Type B pancreatic cell (in vitro differentiated cells): ENCODE measurements at regions not wholly inside any gene's neighbourhood (a gene's known extent, or its start where the extent isn't known, plus 50 kb on each side); places are given as distances from the start of the nearest gene placed in this dataset.

Experiments
- DNase-seq: peaks from one replicate; pipeline ENCODE4 v3.0.0; 2021; ENCODE audit warnings: mixed read lengths; ENCODE audit not compliant: unreplicated experiment; ENCODE audit errors: extremely low spot score
- H3K27ac Mint-ChIP-seq: 2 replicates; pipeline ENCODE4 v1.8.0; 2021; ENCODE audit warnings: mild to moderate bottlenecking, mixed read lengths
- H3K27me3 Mint-ChIP-seq: 2 replicates; pipeline ENCODE4 v1.8.0; 2021; ENCODE audit warnings: mixed read lengths
- H3K36me3 Mint-ChIP-seq: 2 replicates; pipeline ENCODE4 v1.8.0; 2021; ENCODE audit warnings: mixed read lengths
- H3K4me1 Mint-ChIP-seq: one replicate; pipeline ENCODE4 v1.8.0; 2021; ENCODE audit warnings: mixed read lengths; ENCODE audit not compliant: unreplicated experiment
- H3K4me3 Mint-ChIP-seq: 2 replicates; pipeline ENCODE4 v1.8.0; 2021; ENCODE audit warnings: mild to moderate bottlenecking, mixed read lengths
- H3K9me3 Mint-ChIP-seq: 2 replicates; pipeline ENCODE4 v1.8.0; 2021; ENCODE audit warnings: mixed read lengths
- TF ChIP-seq, protein P1 (sequence below): fragments of 200-600 bp; sonication (generic); conservative IDR thresholded peaks from 2 replicates; pipeline ENCODE4 v1.5.0; 2021; ENCODE audit warnings: antibody characterized with exemption, mild to moderate bottlenecking

DNA sequence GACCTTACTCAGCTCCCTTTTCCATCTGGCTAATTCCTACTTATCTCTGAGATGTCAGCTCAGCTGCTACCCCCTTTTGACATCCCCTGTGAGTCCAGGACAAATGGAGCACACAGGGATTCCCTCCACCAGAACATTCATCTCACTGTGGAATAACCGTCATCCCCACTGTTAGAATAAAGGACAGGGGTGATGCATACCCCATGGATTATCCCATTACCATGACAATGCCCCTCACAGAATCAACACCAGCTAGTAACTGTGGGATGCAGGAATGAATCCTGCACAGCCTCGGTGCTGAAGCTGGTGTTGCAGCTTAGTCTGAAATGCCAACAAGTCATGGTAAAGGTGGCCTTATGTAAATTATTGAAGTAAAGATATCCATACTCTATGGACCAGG lies 624.8 kb upstream of the RAB6C start:
- H3K4me1 Mint-ChIP-seq, result no peaks in the 10 kb centered on the region
- H3K27ac Mint-ChIP-seq, result no peak overlapping the region
- no peak for DNase-seq
- peaks cover 8% of the 10 kb centered on the region for H3K27me3 Mint-ChIP-seq
- H3K9me3 Mint-ChIP-seq, result no peaks in the 10 kb centered on the region
- TF ChIP-seq, protein P1, sequence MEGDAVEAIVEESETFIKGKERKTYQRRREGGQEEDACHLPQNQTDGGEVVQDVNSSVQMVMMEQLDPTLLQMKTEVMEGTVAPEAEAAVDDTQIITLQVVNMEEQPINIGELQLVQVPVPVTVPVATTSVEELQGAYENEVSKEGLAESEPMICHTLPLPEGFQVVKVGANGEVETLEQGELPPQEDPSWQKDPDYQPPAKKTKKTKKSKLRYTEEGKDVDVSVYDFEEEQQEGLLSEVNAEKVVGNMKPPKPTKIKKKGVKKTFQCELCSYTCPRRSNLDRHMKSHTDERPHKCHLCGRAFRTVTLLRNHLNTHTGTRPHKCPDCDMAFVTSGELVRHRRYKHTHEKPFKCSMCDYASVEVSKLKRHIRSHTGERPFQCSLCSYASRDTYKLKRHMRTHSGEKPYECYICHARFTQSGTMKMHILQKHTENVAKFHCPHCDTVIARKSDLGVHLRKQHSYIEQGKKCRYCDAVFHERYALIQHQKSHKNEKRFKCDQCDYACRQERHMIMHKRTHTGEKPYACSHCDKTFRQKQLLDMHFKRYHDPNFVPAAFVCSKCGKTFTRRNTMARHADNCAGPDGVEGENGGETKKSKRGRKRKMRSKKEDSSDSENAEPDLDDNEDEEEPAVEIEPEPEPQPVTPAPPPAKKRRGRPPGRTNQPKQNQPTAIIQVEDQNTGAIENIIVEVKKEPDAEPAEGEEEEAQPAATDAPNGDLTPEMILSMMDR, result no peak
- no peaks in the 10 kb centered on the region for H3K36me3 Mint-ChIP-seq
- no peak overlapping the region for H3K4me3 Mint-ChIP-seq

DNA sequence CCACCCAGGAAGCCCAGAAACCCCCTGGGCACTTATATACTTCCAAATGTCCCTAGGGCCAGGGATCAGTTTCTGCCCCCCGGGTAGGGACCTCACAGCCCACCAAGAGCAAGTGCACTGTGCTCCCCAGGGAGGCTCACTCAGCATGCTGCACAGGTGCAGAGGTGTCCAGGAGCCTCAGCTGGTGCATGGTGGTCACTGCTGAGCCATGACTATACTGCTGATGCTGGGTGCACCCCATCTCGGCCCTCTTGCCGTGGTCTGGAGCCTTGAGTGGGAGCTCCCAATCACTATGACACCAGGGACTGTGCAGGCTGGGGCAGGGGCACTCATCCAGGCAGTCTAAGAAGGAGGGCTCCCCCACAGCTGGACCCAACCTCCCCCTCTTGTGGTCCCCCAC lies 617.8 kb upstream of the RAB6C start:
- H3K9me3 Mint-ChIP-seq, result no peaks in the 10 kb centered on the region
- H3K27me3 Mint-ChIP-seq, result peaks cover 3% of the 10 kb centered on the region
- no peak for DNase-seq
- no peaks in the 10 kb centered on the region for H3K4me1 Mint-ChIP-seq
- TF ChIP-seq, protein P1, result no peak
- no peaks in the 10 kb centered on the region for H3K36me3 Mint-ChIP-seq
- no peak overlapping the region for H3K4me3 Mint-ChIP-seq
- H3K27ac Mint-ChIP-seq, result no peak overlapping the region

DNA sequence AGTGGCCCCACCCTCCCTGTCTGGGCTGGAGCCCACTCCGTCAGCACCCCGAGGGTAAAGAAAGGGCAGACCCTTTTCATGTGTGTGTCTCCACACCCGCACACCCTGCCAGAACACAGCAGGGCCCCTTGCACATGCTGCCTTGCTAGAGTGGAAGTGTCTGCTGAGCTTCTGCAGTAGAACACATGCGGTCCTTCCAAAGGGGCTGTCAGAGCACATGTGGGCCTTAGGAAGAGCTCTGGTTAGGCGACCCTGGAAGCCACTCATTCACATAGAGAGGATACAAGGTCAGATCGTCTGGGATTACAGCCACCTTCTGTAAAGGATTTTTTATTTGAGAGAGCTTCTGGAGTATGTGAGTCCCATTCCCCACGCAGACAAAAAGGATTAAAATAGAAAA lies 613.2 kb upstream of the RAB6C start:
- Mint-ChIP-seq H3K9me3 (no peaks in the 10 kb centered on the region), H3K27ac (no peak overlapping the region), H3K4me1 (no peaks in the 10 kb centered on the region), H3K36me3 (no peaks in the 10 kb centered on the region), H3K27me3 (peaks cover 4% of the 10 kb centered on the region), H3K4me3 (no peak overlapping the region)
- TF ChIP-seq, protein P1, result no peak
- no peak for DNase-seq

DNA sequence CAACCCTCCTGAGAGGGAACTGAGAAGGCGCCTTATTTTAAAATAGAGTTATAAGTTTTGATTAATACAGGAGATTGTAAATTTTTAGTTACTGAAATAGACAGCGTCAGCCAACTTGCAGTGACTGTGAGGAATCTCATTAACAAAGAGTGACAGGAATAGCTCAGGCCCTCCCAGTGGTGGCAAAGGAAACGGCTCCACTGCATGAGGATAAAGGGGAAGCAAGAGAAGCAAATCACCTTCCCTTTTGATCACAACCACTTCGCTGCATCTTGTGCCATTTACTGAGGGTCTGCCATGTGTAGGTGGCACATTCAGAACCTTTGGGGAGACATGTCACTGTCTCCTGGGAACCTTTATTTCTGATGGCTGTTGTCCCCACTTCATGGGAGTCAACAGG lies 612.4 kb upstream of the RAB6C start:
- H3K36me3 Mint-ChIP-seq, result no peaks in the 10 kb centered on the region
- no peak for DNase-seq
- peaks cover 4% of the 10 kb centered on the region for H3K27me3 Mint-ChIP-seq
- peaks cover 3% of the 10 kb centered on the region for H3K4me1 Mint-ChIP-seq
- H3K9me3 Mint-ChIP-seq, result no peaks in the 10 kb centered on the region
- no peak overlapping the region for H3K27ac Mint-ChIP-seq
- H3K4me3 Mint-ChIP-seq, result no peak overlapping the region
- TF ChIP-seq, protein P1, result no peak

DNA sequence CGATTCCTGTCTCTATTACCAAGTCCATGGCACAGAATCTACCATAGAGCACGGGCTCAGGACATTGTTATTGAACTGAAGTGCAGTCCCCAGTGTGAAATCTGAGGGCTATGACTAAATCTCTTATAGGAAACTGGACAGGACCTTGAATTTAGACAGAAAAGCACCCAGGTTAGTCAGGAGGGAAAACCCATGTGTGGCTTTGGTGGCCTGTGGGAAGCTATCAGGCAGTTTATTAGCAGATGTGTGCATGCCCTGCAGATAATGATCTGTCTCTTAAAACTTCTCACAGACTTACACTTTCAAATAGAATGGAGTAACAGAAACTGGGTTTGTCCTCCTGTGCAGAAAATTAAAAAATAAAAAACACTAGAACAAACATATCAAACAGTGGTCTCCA lies 610.0 kb upstream of the RAB6C start:
- TF ChIP-seq, protein P1, result no peak
- H3K27me3 Mint-ChIP-seq, result peaks cover 5% of the 10 kb centered on the region
- no peaks in the 10 kb centered on the region for H3K9me3 Mint-ChIP-seq
- no peak overlapping the region for H3K4me3 Mint-ChIP-seq
- H3K27ac Mint-ChIP-seq, result no peak overlapping the region
- no peak for DNase-seq
- no peaks in the 10 kb centered on the region for H3K36me3 Mint-ChIP-seq
- peaks cover 6% of the 10 kb centered on the region for H3K4me1 Mint-ChIP-seq

DNA sequence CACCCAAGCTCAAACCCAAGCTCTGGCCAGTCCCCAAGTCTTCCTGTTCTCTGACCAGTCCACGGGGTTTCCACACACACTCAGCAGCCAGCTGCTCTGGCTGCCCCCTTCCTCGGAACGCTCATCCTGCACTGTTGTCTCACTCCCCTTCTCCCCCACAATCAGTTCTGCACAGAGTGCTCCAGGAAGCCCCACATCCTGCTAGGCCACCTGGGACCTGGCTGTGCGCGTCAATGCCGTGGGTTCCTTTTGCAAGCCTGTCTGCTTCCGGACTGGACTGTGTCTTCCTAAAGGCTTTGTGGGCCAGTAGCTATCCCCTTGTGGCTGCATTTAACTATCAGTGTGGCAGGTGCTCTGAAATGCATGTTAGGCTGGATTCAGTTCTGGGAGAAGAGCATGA lies 605.0 kb upstream of the RAB6C start:
- Mint-ChIP-seq H3K4me1 (peaks cover 9% of the 10 kb centered on the region), H3K36me3 (no peaks in the 10 kb centered on the region), H3K27me3 (peaks cover 5% of the 10 kb centered on the region), H3K27ac (no peak overlapping the region), H3K9me3 (no peaks in the 10 kb centered on the region), H3K4me3 (no peak overlapping the region)
- DNase-seq, result no peak
- TF ChIP-seq, protein P1, result no peak
